K562 (cell line): ENCODE measurements at regions not wholly inside any gene's neighbourhood (a gene's known extent, or its start where the extent isn't known, plus 50 kb on each side); places are given as distances from the start of the nearest gene placed in this dataset.

Experiments
- CBFA2T3 ChIP-seq: fragments of 450-650 bp; IDR thresholded peaks from 2 replicates; pipeline ENCODE4 v1.6.1; 2017
- MIER1 ChIP-seq: fragments of 450-650 bp; IDR thresholded peaks from 2 replicates; pipeline ENCODE4 v1.6.1; 2016; ENCODE audit warnings: antibody characterized with exemption, mild to moderate bottlenecking, low read depth
- MTA1 ChIP-seq: fragments of 450-650 bp; IDR thresholded peaks from 2 replicates; pipeline ENCODE4 v1.6.1; 2017; ENCODE audit warnings: borderline replicate concordance
- PCBP2 ChIP-seq: fragments of 200-400 bp; formaldehyde crosslinking; IDR thresholded peaks from 2 replicates; pipeline ENCODE4 v1.6.1; 2018; ENCODE audit warnings: low read length, low read depth, mild to moderate bottlenecking, moderate library complexity; ENCODE audit not compliant: poor library complexity, severe bottlenecking
- POLR2A ChIP-seq: fragments of 450-650 bp; conservative IDR thresholded peaks from 2 replicates; pipeline ENCODE4 v1.6.1; 2016
- SMC3 ChIP-seq: conservative IDR thresholded peaks from 2 replicates; pipeline ENCODE4 v1.6.1; 2011; ENCODE audit warnings: low read depth, low read length, improper control_type of control experiment; ENCODE audit not compliant: insufficient read depth
- SPI1 ChIP-seq: IDR thresholded peaks from 2 replicates; pipeline ENCODE4 v1.6.1; 2011; ENCODE audit warnings: low read depth, low read length, control low read depth, borderline replicate concordance
- TAL1 ChIP-seq: fragments of 450-650 bp; IDR thresholded peaks from 2 replicates; pipeline ENCODE4 v1.6.1; 2016; ENCODE audit warnings: mild to moderate bottlenecking
- ZBTB1 ChIP-seq: sonication (generic); formaldehyde crosslinking; IDR thresholded peaks from 2 replicates; pipeline ENCODE4 v1.8.1; 2023; ENCODE audit warnings: missing genetic modification reagents, low read depth, mild to moderate bottlenecking, borderline replicate concordance
- ZKSCAN1 ChIP-seq: fragments of 150-350 bp; IDR thresholded peaks from 2 replicates; pipeline ENCODE4 v1.6.1; 2016; ENCODE audit warnings: low read depth, low read length
- ZNF174 ChIP-seq: fragments of 250-450 bp; sonication (Bioruptor Pico); IDR thresholded peaks from 2 replicates; pipeline ENCODE4 v1.4.0; 2020; ENCODE audit warnings: mild to moderate bottlenecking
- TF ChIP-seq, protein P1 (sequence below): fragments of 150-350 bp; conservative IDR thresholded peaks from 2 replicates; pipeline ENCODE4 v1.6.1; 2014; ENCODE audit warnings: low read length
- TF ChIP-seq, protein P2 (sequence below): sonication (generic); formaldehyde crosslinking; IDR thresholded peaks from 2 replicates; pipeline ENCODE4 v1.8.1; 2022; ENCODE audit warnings: missing genetic modification reagents

GRCh38 chr1:67889953-67890567 lies 56.8 kb upstream of the GNG12 start:
- no peak for TF ChIP-seq MIER1
- no peak for TF ChIP-seq POLR2A
- TF ChIP-seq MTA1: no peak
- TF ChIP-seq SMC3: no peak
- TF ChIP-seq, protein P1, sequence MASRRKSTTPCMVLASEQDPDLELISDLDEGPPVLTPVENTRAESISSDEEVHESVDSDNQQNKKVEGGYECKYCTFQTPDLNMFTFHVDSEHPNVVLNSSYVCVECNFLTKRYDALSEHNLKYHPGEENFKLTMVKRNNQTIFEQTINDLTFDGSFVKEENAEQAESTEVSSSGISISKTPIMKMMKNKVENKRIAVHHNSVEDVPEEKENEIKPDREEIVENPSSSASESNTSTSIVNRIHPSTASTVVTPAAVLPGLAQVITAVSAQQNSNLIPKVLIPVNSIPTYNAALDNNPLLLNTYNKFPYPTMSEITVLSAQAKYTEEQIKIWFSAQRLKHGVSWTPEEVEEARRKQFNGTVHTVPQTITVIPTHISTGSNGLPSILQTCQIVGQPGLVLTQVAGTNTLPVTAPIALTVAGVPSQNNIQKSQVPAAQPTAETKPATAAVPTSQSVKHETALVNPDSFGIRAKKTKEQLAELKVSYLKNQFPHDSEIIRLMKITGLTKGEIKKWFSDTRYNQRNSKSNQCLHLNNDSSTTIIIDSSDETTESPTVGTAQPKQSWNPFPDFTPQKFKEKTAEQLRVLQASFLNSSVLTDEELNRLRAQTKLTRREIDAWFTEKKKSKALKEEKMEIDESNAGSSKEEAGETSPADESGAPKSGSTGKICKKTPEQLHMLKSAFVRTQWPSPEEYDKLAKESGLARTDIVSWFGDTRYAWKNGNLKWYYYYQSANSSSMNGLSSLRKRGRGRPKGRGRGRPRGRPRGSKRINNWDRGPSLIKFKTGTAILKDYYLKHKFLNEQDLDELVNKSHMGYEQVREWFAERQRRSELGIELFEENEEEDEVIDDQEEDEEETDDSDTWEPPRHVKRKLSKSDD: no peak
- TF ChIP-seq TAL1: no peak
- TF ChIP-seq, protein P2, sequence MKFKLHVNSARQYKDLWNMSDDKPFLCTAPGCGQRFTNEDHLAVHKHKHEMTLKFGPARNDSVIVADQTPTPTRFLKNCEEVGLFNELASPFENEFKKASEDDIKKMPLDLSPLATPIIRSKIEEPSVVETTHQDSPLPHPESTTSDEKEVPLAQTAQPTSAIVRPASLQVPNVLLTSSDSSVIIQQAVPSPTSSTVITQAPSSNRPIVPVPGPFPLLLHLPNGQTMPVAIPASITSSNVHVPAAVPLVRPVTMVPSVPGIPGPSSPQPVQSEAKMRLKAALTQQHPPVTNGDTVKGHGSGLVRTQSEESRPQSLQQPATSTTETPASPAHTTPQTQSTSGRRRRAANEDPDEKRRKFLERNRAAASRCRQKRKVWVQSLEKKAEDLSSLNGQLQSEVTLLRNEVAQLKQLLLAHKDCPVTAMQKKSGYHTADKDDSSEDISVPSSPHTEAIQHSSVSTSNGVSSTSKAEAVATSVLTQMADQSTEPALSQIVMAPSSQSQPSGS (CRISPR knock-in tag): no peak
- no peak for TF ChIP-seq ZBTB1
- TF ChIP-seq PCBP2: no peak
- no peak for TF ChIP-seq ZKSCAN1
- TF ChIP-seq CBFA2T3: no peak
- no peak for TF ChIP-seq SPI1
- TF ChIP-seq ZNF174 (CRISPR knock-in tag): no peak
